ENCODE measurements at regions not wholly inside any gene's neighbourhood (a gene's known extent, or its start where the extent isn't known, plus 50 kb on each side); places are given as distances from the start of the nearest gene placed in this dataset.

DNA sequence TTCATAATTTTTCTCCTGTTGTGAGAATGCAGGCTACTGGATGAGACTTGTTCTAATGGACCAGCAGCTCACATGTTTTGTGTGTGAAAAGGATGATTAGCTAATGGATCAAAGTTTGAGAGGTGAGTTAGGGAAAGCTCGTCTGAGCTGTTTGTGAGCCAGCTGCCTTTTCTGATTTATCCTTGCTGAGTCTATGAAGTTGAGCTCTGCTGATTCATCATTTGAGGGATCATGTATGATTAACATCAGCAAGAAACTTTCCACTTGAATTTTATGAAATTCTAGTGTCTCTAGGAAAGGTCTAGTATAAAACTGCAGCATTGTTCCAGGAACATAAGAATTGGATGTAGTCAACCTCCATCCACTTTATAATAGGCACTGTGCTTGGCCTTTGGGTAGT is 698.7 kb downstream of the NTRK3 start:
- Histone ChIP-seq H3K27me3 (replicated peaks; ENCODE audit: insufficient read depth, low read depth, low read length, poor library complexity) (no peaks in the 10 kb centered on the region), H3K4me3 (ENCODE audit: low read depth, low read length, poor library complexity, severe bottlenecking) (no peak overlapping the region), H3K9me3 (ENCODE audit: low read depth, low read length, poor library complexity, severe bottlenecking) (peaks cover 16% of the 10 kb centered on the region), H3K27ac (ENCODE audit: low read depth, low read length, poor library complexity, severe bottlenecking) (no peak overlapping the region), H3K36me3 (ENCODE audit: insufficient read depth, low read length, poor library complexity, severe bottlenecking) (no peaks in the 10 kb centered on the region), H3K4me1 (ENCODE audit: insufficient read depth, low read length, poor library complexity, severe bottlenecking) (no peaks in the 10 kb centered on the region)
- no peak for TF ChIP-seq EZH2 (IDR thresholded peaks at IDR 0.05; ENCODE audit: borderline replicate concordance, low read depth, low read length, poor library complexity, severe bottlenecking)
- TF ChIP-seq, protein P1, sequence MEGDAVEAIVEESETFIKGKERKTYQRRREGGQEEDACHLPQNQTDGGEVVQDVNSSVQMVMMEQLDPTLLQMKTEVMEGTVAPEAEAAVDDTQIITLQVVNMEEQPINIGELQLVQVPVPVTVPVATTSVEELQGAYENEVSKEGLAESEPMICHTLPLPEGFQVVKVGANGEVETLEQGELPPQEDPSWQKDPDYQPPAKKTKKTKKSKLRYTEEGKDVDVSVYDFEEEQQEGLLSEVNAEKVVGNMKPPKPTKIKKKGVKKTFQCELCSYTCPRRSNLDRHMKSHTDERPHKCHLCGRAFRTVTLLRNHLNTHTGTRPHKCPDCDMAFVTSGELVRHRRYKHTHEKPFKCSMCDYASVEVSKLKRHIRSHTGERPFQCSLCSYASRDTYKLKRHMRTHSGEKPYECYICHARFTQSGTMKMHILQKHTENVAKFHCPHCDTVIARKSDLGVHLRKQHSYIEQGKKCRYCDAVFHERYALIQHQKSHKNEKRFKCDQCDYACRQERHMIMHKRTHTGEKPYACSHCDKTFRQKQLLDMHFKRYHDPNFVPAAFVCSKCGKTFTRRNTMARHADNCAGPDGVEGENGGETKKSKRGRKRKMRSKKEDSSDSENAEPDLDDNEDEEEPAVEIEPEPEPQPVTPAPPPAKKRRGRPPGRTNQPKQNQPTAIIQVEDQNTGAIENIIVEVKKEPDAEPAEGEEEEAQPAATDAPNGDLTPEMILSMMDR (conservative IDR thresholded peaks at IDR 0.05; ENCODE audit: low read depth, low read length), result no peak
- no peak for DNase-seq (ENCODE audit: low spot score)
- ChIA-PET CTCF (no interaction called here), POLR2A (ENCODE audit: low non-redundant PET) (no interaction called here)
- no TSS peak for BruUV-seq (replicated peaks)
- intact Hi-C loops (cut with micrococcal nuclease; ENCODE audit: unreplicated experiment), result no loop called here

DNA sequence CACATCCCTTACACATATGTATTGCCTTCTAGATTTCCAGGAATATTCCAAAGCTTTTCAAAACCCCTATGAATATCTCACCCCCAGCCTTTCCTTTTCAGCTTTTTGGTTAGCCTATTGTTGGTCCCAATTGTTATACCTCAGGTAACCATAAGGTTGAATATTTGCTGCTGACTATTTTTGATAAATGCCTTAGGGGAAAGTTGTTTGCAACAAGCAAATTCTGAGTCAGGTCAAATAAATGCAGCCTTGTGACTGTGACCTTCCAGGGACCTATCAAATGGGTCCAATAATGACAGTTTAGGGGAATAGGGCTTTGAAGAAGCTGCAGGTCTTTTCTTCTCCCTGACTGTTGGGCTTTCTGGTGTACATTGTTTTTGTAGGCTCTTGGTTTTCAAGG is 699.7 kb downstream of the NTRK3 start:
- CTCF ChIA-PET, result no interaction called here
- DNase-seq (ENCODE audit: low spot score), result no peak
- peaks cover 16% of the 10 kb centered on the region for H3K9me3 ChIP-seq (ENCODE audit: low read depth, low read length, poor library complexity, severe bottlenecking)
- POLR2A ChIA-PET (ENCODE audit: low non-redundant PET), result no interaction called here
- BruUV-seq (replicated peaks), result no TSS peak
- H3K4me1 ChIP-seq (ENCODE audit: insufficient read depth, low read length, poor library complexity, severe bottlenecking), result no peaks in the 10 kb centered on the region
- no peak for TF ChIP-seq EZH2 (IDR thresholded peaks at IDR 0.05; ENCODE audit: borderline replicate concordance, low read depth, low read length, poor library complexity, severe bottlenecking)
- TF ChIP-seq, protein P1 (conservative IDR thresholded peaks at IDR 0.05; ENCODE audit: low read depth, low read length), result no peak
- H3K27me3 ChIP-seq (replicated peaks; ENCODE audit: insufficient read depth, low read depth, low read length, poor library complexity), result no peaks in the 10 kb centered on the region
- intact Hi-C loops (cut with micrococcal nuclease; ENCODE audit: unreplicated experiment), result no loop called here
- no peak overlapping the region for H3K27ac ChIP-seq (ENCODE audit: low read depth, low read length, poor library complexity, severe bottlenecking)
- no peak overlapping the region for H3K4me3 ChIP-seq (ENCODE audit: low read depth, low read length, poor library complexity, severe bottlenecking)
- no peaks in the 10 kb centered on the region for H3K36me3 ChIP-seq (ENCODE audit: insufficient read depth, low read length, poor library complexity, severe bottlenecking)

DNA sequence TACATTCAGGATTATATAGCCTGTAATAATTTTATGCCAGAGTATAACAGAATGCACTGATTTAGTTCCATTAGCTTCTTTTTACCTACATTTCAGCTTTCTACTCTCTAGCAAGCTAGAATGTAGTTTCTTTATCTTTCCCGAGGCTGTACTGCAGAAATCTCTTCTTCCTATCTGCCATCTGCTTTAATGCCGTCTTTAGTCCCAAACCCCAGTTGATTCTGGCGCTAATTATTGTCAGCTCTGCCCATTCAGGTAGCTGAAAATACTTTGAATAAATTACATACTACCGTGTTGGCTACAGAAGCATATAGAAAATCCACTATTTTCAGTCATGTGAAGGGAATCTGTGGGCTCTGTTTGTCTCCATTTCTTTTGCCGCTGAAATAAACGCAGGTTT is 706.7 kb downstream of the NTRK3 start:
- no TSS peak for BruUV-seq (replicated peaks)
- Histone ChIP-seq H3K27ac (ENCODE audit: low read depth, low read length, poor library complexity, severe bottlenecking) (no peak overlapping the region), H3K36me3 (ENCODE audit: insufficient read depth, low read length, poor library complexity, severe bottlenecking) (no peaks in the 10 kb centered on the region), H3K27me3 (replicated peaks; ENCODE audit: insufficient read depth, low read depth, low read length, poor library complexity) (no peaks in the 10 kb centered on the region), H3K9me3 (ENCODE audit: low read depth, low read length, poor library complexity, severe bottlenecking) (peaks cover 19% of the 10 kb centered on the region), H3K4me1 (ENCODE audit: insufficient read depth, low read length, poor library complexity, severe bottlenecking) (no peaks in the 10 kb centered on the region), H3K4me3 (ENCODE audit: low read depth, low read length, poor library complexity, severe bottlenecking) (no peak overlapping the region)
- TF ChIP-seq, protein P1 (conservative IDR thresholded peaks at IDR 0.05; ENCODE audit: low read depth, low read length), result no peak
- no peak for TF ChIP-seq EZH2 (IDR thresholded peaks at IDR 0.05; ENCODE audit: borderline replicate concordance, low read depth, low read length, poor library complexity, severe bottlenecking)
- POLR2A ChIA-PET (ENCODE audit: low non-redundant PET), result no interaction called here
- CTCF ChIA-PET, result no interaction called here
- intact Hi-C loops (cut with micrococcal nuclease; ENCODE audit: unreplicated experiment), result no loop called here
- no peak for DNase-seq (ENCODE audit: low spot score)

All from A673 (cell line).